Memory B cell (primary cell): ENCODE measurements at regions not wholly inside any gene's neighbourhood (a gene's known extent, or its start where the extent isn't known, plus 50 kb on each side); places are given as distances from the start of the nearest gene placed in this dataset.
"Not testable (repeated sequence)": the region's sequence is repeated elsewhere in the genome, so short reads cannot be mapped to it uniquely, and the experiment has no call there.

Experiments
- ATAC-seq: fragments of 150-1000 bp; cut with Tn5 transposase; 2 replicates; pipeline ENCODE4 v1.10.0; 2021; ENCODE audit warnings: low read depth, mild to moderate bottlenecking, moderate library complexity
- DNase-seq, 2 donors: peaks; one replicate each; pipeline ENCODE4 v3.0.0; 2022; ENCODE audit warnings: low spot score in 2 of 2
- H3K27ac Mint-ChIP-seq: one replicate; pipeline ENCODE4 v1.8.0; 2022; ENCODE audit warnings: mild to moderate bottlenecking, moderate library complexity, mixed read lengths
- H3K27me3 Mint-ChIP-seq: one replicate; pipeline ENCODE4 v1.8.0; 2022; ENCODE audit warnings: mixed read lengths
- H3K36me3 Mint-ChIP-seq: one replicate; pipeline ENCODE4 v1.8.0; 2022; ENCODE audit warnings: mild to moderate bottlenecking, mixed read lengths
- H3K4me1 Mint-ChIP-seq: one replicate; pipeline ENCODE4 v1.8.0; 2022; ENCODE audit warnings: mixed read lengths
- H3K4me3 Mint-ChIP-seq: one replicate; pipeline ENCODE4 v1.8.0; 2022; ENCODE audit warnings: mild to moderate bottlenecking, moderate library complexity, mixed read lengths
- H3K9me3 Mint-ChIP-seq: one replicate; pipeline ENCODE4 v1.8.0; 2022; ENCODE audit warnings: mixed read lengths

DNA sequence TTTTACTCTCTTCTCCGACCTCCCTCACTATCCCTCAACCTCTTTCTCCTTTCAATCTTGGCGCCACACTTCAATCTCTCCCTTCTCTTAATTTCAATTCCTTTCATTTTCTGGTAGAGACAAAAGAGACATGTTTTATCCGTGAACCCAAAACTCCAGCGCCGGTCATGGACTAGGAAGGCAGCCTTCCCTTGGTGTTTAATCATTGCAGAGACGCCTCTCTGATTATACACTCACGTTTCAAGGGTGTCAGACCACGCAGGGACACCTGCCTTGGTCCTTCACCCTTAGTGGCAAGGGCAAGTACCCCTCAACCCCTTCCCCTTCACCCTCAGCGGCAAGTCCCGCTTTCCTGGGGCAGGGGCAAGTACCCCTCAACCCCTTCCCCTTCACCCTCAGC, 92.3 kb upstream of the CCDC180 start:
- ATAC-seq, H3K27ac Mint-ChIP-seq, H3K4me3 Mint-ChIP-seq, H3K36me3 Mint-ChIP-seq, DNase-seq, H3K9me3 Mint-ChIP-seq, H3K4me1 Mint-ChIP-seq: not testable (repeated sequence)
- H3K27me3 Mint-ChIP-seq: peaks cover 21% of the 10 kb centered on the region

DNA sequence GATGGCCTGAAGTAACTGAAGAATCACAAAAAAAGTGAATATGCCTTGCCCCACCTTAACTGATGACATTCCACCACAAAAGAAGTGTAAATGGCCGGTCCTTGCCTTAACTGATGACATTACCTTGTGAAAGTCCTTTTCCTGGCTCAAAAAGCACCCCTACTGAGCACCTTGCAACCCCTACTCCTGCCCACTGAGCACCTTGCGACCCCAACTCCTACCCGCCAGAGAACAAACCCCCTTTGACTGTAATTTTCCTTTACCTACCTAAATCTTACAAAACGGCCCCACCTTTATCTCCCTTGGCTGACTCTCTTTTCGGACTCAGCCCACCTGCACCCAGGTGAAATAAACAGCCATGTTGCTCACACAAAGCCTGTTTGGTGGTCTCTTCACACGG, 92.9 kb upstream of the CCDC180 start:
- H3K27me3 Mint-ChIP-seq: peaks cover 16% of the 10 kb centered on the region
- H3K4me3 Mint-ChIP-seq, DNase-seq, H3K36me3 Mint-ChIP-seq, H3K27ac Mint-ChIP-seq, H3K9me3 Mint-ChIP-seq, H3K4me1 Mint-ChIP-seq, ATAC-seq: not testable (repeated sequence)

DNA sequence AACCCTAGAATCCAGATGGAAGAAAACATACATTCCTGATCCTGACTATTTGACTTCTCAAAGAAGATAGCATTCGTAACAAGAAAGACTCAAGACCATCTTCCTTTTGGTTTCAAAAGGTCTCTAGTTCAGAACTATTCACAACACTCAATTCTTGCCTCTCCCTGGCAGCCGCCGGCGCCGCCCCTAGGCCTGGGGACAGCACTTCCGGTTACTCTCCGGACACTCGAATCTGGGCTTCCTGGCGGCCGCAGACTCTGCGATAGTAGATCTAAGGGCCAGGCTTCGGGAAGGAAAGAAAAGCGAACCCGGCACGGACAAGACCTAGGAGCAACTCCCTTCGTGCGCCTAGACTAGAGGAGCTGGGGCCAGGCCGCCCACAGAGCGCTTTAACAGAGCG, 107.8 kb upstream of the CCDC180 start:
- not testable (repeated sequence) for H3K4me3 Mint-ChIP-seq, H3K36me3 Mint-ChIP-seq, DNase-seq, H3K27me3 Mint-ChIP-seq, ATAC-seq, H3K4me1 Mint-ChIP-seq, H3K27ac Mint-ChIP-seq, H3K9me3 Mint-ChIP-seq

DNA sequence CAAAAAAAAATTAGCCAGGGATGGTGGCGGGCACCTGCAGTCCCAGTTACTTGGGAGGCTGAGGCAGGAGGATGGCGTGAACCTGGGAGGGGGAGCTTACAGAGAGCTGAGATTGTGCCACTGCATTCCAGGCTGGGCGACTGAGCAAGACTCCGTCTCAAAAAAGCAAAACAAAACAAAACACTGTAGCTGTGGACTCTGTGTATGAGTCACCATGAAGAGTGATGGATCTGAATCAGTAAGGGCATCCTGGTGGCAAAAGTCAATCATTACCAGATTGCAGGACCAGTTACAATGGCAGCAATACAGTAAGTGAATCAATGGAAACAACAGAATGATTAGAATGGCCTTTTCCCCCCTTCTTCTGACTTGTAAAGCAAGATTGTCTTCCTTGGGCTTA, 113.7 kb upstream of the CCDC180 start:
- H3K9me3 Mint-ChIP-seq, DNase-seq, H3K4me1 Mint-ChIP-seq, H3K4me3 Mint-ChIP-seq, ATAC-seq, H3K27me3 Mint-ChIP-seq, H3K36me3 Mint-ChIP-seq, H3K27ac Mint-ChIP-seq: not testable (repeated sequence)

DNA sequence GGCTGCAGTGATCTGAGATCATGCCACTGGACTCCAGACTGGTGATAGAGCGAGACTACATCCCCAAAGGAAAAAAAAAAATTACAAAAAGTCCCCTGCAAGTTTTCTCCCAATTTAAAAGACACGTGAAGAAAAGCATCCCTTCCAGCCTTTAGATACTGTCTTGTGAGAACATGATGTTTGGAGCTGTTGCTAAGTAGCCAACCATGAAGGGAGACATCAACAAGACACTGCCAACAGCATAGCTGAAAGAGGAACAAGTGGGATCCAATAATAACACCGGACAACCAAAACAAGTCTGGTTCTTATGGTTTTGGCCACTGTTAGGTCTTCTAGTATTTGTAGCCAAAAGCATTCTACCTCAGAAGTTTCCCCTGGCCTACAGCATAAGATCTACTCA, 118.9 kb upstream of the CCDC180 start:
- no peak for ATAC-seq
- Mint-ChIP-seq H3K27me3 (peaks cover 3% of the 10 kb centered on the region), H3K36me3 (no peaks in the 10 kb centered on the region), H3K27ac (no peak overlapping the region), H3K4me1 (no peaks in the 10 kb centered on the region), H3K9me3 (no peaks in the 10 kb centered on the region), H3K4me3 (no peak overlapping the region)
- no peak for DNase-seq

DNA sequence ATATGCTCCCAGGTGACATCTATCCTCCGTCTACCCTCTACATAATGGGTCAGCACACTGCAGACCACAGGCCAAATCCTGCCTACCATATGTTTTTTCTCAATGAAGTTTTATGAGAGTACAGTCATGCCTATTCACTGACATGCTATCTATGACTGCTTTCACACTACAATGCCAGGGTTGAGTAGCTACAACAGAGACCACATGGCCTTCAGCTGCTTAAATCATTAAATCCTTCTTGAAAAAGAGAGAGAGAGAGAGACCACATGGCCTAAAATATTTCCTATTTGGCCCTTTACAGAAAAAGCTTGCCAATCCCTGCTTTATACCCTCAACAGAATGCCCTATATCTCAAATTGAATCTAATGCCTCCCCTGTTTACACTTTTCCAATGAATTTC, 119.8 kb upstream of the CCDC180 start:
- H3K36me3 Mint-ChIP-seq, DNase-seq, H3K27ac Mint-ChIP-seq, H3K4me1 Mint-ChIP-seq, H3K4me3 Mint-ChIP-seq, H3K27me3 Mint-ChIP-seq, ATAC-seq, H3K9me3 Mint-ChIP-seq: not testable (repeated sequence)

DNA sequence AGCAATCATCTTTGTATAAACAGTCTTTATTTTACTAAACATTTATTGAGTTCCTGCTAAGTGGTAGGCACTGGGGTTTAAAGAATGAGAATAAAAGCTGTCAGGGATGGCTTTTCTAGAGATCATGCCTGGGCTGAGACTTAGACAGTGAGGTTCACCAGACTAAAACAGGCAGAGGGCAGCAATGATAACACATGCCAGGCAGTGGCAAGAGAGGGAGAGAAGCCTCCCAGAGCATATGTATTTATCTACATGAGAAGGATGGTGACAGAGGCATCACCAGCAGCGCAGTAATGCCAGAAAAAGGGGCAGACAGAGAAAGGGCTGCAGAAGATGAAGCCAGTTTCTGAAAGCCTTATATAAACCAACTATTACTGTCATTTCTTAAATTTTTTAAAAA, 121.0 kb upstream of the CCDC180 start:
- ATAC-seq: no peak
- no peaks in the 10 kb centered on the region for H3K9me3 Mint-ChIP-seq
- H3K4me3 Mint-ChIP-seq: no peak overlapping the region
- no peak for DNase-seq
- H3K27me3 Mint-ChIP-seq: peaks cover 3% of the 10 kb centered on the region
- no peaks in the 10 kb centered on the region for H3K36me3 Mint-ChIP-seq
- H3K27ac Mint-ChIP-seq: no peak overlapping the region
- no peaks in the 10 kb centered on the region for H3K4me1 Mint-ChIP-seq

DNA sequence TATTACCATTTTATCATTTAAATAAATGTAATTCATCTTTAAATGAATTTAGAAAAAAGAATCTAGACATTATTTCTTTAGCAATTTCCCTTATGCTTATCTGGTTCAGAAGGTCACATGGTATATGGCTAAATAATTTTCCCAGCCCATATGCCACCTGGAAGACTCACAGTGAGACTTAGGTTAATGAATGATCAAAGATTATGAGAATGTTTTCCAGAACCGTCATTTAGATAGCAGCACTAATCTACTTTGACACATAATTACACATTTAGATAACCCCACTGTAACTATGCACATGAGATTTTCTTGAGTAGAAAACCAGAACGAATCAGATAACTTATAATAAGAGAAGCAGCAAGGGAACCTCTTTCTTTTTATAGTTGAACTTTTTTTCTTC, 124.9 kb upstream of the CCDC180 start:
- ATAC-seq: not testable (repeated sequence)

DNA sequence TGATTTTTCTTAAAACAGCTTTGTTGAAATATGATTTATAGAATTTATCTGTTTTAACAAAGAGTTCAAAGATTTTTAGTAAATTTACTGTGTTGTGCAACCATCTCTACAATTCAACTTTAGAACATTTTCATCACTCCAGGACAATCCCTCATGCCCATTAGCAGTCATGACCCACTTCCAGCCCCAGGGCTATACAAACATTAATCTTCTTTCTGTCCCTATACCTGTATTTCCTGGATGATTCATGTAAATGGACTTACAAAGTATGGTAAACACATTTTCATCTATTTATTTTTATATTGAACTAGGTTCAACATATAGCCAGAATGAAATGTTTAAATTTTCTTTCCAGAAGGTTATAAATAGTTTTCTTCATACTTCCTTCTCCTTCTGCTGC, 127.8 kb upstream of the CCDC180 start:
- Mint-ChIP-seq H3K27me3 (no peaks in the 10 kb centered on the region), H3K9me3 (no peaks in the 10 kb centered on the region), H3K27ac (no peak overlapping the region), H3K36me3 (no peaks in the 10 kb centered on the region), H3K4me3 (no peak overlapping the region), H3K4me1 (peaks cover 3% of the 10 kb centered on the region)
- ATAC-seq: no peak
- no peak for DNase-seq

More for the DNA sequence above, 124.9 kb upstream of the CCDC180 start:
- not testable (repeated sequence) for H3K27ac Mint-ChIP-seq, H3K4me3 Mint-ChIP-seq, H3K4me1 Mint-ChIP-seq, H3K9me3 Mint-ChIP-seq, H3K36me3 Mint-ChIP-seq, H3K27me3 Mint-ChIP-seq, DNase-seq

DNA sequence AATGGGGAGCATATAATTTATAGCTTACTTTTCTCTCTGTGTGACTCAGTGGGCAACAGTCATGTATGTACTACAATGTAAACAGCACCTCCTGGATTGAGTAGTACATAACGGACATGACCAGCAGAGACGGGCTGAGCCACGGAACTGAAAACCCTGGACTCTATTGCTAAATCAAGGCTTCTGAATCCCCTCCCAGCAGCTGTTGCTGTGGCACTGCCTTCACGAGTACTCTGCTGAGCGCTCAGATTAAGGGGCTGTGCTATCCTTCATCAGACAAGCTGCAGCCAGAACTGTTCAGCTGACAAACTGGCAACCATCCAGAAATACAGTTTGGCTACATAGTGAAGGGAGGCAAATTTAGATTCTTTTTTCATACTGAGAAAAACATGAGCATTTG, 131.3 kb upstream of the CCDC180 start:
- no peak overlapping the region for H3K27ac Mint-ChIP-seq
- DNase-seq (no peak), ATAC-seq (no peak)
- peaks cover 4% of the 10 kb centered on the region for H3K36me3 Mint-ChIP-seq
- H3K9me3 Mint-ChIP-seq: peaks cover 9% of the 10 kb centered on the region
- H3K4me1 Mint-ChIP-seq: peaks cover 3% of the 10 kb centered on the region
- H3K27me3 Mint-ChIP-seq: no peaks in the 10 kb centered on the region
- no peak overlapping the region for H3K4me3 Mint-ChIP-seq

DNA sequence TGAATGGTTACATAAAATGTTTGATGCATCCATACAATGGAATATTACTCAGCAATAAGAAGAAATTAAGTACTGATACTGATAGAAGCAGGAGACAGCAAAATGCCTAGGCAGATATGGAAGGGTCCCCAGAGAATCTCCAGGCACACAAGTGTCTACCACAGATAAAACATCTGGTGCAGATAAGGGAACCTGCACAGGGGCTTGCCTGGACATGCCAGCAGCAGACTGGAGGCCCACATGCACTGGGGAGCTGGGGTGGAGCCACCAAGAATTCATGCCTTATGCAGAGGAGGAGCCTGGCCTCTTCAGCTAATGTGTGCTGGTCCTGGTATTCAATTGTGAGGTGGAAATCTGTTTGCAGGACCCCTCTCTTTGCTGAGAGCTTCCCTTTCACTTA, 129.2 kb upstream of the CTSV start:
- not testable (repeated sequence) for H3K27ac Mint-ChIP-seq, H3K9me3 Mint-ChIP-seq, H3K27me3 Mint-ChIP-seq, DNase-seq, H3K4me1 Mint-ChIP-seq, ATAC-seq, H3K4me3 Mint-ChIP-seq, H3K36me3 Mint-ChIP-seq

DNA sequence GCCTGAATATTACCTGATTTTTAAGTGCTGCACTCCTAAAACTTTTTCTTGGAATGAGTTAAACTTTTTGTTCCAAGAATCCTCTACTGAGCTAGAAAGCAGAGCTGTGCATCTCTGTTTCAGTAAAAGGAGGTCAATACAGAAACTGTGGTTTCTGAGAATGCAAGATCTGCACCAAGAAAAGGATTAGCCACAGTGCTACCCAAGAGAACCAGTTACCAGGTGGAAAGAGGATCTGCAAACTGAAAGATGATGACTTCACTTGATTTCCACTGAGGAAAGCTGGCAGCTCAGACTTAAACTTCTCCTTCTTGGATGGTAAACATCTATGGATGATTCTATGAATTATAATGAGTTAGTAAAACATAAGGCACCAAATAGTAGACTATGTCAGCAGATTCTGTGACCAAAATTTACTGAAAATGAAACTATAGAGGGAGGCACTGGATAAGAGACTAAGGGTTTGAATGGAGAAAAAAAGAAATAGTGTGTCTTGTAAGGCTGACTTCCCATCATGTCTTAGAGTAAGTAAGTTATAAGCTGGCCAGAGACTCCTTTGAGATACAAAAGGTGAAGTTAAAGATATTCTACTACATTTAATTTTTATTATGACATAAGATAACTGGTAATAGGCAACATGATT, 127.7 kb upstream of the CTSV start:
- not testable (repeated sequence) for ATAC-seq, H3K9me3 Mint-ChIP-seq, DNase-seq, H3K27me3 Mint-ChIP-seq, H3K27ac Mint-ChIP-seq, H3K4me3 Mint-ChIP-seq, H3K4me1 Mint-ChIP-seq, H3K36me3 Mint-ChIP-seq

DNA sequence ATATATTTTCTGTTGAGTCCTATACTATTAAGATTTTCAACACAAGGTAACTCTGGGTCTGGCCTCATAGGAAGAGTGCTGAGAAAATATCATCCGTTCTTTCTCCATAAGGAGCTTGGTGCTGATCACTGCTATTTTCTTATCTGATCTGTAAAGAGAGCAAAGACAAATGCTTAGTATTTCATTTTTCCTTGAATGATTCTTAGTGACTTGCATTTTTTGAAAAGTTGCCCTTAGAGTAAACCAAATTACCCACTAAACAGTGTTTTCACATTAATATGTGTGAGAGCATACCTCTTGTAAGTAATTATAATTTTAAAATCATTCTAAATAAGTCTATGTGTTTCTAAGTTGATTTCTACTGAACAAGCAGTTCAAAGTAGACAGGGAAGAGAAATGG, 121.3 kb upstream of the CTSV start:
- H3K27me3 Mint-ChIP-seq: no peaks in the 10 kb centered on the region
- H3K36me3 Mint-ChIP-seq: no peaks in the 10 kb centered on the region
- H3K27ac Mint-ChIP-seq: no peak overlapping the region
- no peak overlapping the region for H3K4me3 Mint-ChIP-seq
- H3K4me1 Mint-ChIP-seq: no peaks in the 10 kb centered on the region
- no peaks in the 10 kb centered on the region for H3K9me3 Mint-ChIP-seq
- ATAC-seq (no peak), DNase-seq (no peak)

DNA sequence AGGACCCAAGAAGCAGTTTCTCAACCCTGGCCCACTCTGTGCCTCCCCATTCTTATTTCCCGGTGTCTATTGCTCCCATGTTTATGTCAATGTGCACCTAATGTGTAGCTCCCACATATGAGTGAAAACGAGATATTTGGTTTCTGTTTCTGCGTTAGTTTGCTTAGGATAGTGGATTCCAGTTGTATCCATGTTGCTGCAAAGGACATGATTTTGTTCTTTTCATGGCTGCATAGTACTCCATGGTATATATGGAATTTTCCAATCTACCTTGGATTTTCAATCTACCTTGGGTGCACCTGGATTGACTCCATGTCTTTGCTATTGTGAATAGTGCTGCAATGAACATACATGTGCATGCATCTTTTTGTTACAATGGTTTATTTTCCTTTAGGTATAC, 119.8 kb upstream of the CTSV start:
- not testable (repeated sequence) for H3K4me3 Mint-ChIP-seq, ATAC-seq, H3K36me3 Mint-ChIP-seq, H3K9me3 Mint-ChIP-seq, DNase-seq, H3K4me1 Mint-ChIP-seq, H3K27ac Mint-ChIP-seq, H3K27me3 Mint-ChIP-seq

DNA sequence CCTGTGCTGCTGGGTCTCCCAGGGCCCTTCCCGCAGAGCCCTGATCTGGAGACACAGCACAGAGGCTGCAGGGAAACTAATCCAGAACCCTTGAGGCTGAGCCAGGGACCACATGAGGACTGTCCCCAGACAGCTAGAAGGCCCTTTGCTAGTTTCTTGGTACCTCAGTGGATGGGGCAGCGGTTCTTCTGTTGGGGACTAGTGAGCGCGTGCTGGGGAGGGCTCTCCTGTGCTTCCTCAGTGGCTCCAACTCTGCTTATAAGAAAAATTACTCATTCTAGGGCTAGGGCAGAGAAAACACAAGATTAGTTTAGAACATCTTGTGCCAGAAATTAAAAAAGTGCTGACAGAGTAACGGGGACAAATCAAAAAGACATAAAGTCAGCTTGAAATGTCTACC, 116.5 kb upstream of the CTSV start:
- H3K27me3 Mint-ChIP-seq, H3K27ac Mint-ChIP-seq, ATAC-seq, H3K4me3 Mint-ChIP-seq, H3K36me3 Mint-ChIP-seq, H3K9me3 Mint-ChIP-seq, H3K4me1 Mint-ChIP-seq, DNase-seq: not testable (repeated sequence)
